ENCODE measurements at regions not wholly inside any gene's neighbourhood (a gene's known extent, or its start where the extent isn't known, plus 50 kb on each side); places are given as distances from the start of the nearest gene placed in this dataset.

DNA sequence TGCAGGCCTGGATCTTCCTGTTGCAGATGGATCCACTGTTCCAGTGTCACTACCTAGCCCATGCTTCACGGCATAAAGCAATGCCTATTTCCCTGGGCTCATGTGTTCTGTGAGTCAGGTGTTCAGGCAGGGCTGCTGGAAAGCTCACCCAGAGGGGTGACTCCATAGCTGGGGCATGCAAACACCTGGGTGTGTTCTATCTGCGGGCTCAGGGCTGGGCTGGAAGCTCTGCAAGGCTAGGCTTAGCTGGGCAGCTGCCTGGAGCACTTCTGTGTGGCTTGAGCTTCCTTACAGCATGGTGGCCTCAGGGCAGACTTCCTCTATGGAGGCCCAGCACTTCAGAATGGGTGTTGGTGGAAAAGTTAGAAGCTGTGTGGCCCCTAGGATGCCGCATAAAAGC is 139.9 kb downstream of the GADD45G start:
- Mint-ChIP-seq H3K27me3 (peaks cover 5% of the 10 kb centered on the region), H3K9me3 (peaks cover 14% of the 10 kb centered on the region), H3K4me3 (peak overlapping the region; percentile 54), H3K36me3 (peaks cover 8% of the 10 kb centered on the region), H3K4me1 (peaks cover 90% of the 10 kb centered on the region), H3K27ac (peak overlapping the region; percentile 88)
- CTCF ChIA-PET, result interaction anchor here (1.1 to 2.5 kb wide), 2 partner anchors 76 to 141 kb away, joined by 3 to 17 read pairs; partner anchors contain the start of gene GADD45G
- peak; percentile 20 for DNase-seq

DNA sequence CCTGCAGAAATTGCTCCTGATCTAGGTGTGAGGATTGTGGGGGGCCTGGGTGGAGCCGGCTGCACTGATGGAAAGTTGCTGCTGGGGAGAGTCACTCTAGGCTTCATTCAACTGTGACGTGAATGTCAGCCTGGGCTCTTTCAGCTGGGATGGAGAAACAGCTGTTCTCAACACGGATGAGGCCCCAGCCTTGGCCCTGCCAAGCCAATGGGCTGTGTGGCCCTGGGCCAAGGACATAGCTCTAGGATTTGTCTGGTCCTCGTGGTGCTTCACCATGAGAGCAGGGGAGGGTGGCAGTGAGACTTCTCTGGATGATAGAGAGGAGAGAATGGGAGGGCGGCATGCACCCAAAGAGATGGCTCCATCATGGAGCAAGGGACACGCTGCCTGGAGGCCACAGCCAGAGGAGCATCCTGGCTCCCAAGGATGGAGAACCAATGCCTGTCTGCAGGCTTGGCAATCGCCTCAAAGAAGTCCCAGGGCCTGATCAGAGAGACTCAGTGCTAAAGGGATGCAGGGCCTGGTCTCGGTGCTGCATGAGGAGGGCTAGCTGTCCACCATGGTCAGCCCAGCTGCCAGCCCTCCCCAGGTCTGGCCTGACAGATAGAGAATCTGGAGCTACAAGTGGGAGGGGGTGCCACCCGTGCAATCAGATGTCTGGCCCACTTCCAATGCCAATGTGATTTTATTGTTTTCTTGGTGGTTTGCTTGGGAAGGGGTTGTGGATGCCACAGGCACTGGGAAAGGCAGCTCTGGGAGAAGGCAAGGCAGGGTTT is 141.0 kb downstream of the GADD45G start:
- Mint-ChIP-seq H3K4me3 (no peak overlapping the region), H3K27ac (peak overlapping the region; percentile 19), H3K9me3 (peaks cover 14% of the 10 kb centered on the region), H3K4me1 (peaks cover 80% of the 10 kb centered on the region), H3K27me3 (peaks cover 13% of the 10 kb centered on the region), H3K36me3 (peaks cover 8% of the 10 kb centered on the region)
- CTCF ChIA-PET, result no interaction called here
- DNase-seq, result no peak

DNA sequence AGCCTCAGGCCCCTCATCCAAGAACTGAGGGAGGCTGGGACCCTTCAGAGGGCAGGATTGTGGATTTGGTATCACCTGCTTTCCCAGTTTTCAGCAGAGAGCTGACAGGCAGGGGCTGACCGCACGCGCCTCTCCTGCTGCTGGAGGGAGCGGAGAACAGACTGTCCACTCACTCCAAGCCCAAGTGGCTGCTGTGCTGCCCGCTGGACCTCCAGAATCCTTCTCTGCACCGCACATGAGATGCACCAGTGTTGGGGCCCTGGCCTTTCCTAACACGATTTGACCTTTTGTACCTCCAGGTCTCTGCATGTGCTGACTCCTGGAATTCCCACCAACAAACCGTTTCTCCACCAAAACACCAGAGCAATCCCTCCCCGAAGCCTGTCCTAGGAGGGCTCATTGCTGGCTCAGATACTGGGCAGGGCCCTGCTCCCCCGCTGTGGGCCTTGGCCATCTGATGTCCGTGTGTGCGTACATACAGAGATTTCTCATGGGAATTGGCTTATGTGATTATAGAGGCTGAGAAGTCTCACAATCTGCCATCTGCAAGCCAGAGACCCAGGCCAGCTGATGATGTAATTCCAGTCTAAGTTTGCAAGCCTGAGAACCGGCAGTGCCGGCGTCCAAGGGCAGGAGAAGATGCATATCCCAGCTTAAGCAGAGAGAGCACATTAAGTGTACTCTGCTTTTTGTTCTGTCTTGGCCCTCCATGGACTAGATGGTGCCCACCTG is 141.7 kb downstream of the GADD45G start:
- Mint-ChIP-seq H3K36me3 (peaks cover 8% of the 10 kb centered on the region), H3K9me3 (peaks cover 14% of the 10 kb centered on the region), H3K27me3 (peaks cover 15% of the 10 kb centered on the region), H3K4me1 (peaks cover 72% of the 10 kb centered on the region), H3K4me3 (no peak overlapping the region), H3K27ac (no peak overlapping the region)
- CTCF ChIA-PET, result no interaction called here
- DNase-seq, result no peak

DNA sequence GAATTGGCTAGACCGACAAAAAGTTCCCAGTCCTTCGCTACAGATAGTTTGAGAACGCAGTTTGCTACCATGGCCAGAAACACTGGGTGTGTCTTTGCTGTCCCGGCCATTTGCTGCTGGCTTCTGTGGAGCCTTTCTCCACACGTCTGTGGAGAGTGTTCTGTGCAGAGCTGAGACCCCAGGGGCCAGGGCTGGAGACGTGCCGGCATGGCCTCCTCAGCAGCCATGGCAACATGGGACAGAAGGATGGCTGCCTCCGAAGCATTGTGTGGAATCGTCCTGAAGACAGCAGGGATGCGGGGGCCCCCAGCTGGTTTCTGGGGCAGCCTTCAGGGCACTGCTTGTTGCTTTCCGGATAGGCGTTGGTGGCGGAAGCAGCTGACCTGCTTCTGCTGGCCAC is 142.8 kb downstream of the GADD45G start:
- CTCF ChIA-PET, result no interaction called here
- Mint-ChIP-seq H3K9me3 (peaks cover 14% of the 10 kb centered on the region), H3K27ac (no peak overlapping the region), H3K4me3 (no peak overlapping the region), H3K36me3 (peaks cover 8% of the 10 kb centered on the region), H3K4me1 (peaks cover 63% of the 10 kb centered on the region), H3K27me3 (peaks cover 15% of the 10 kb centered on the region)
- peak; percentile 8 for DNase-seq

DNA sequence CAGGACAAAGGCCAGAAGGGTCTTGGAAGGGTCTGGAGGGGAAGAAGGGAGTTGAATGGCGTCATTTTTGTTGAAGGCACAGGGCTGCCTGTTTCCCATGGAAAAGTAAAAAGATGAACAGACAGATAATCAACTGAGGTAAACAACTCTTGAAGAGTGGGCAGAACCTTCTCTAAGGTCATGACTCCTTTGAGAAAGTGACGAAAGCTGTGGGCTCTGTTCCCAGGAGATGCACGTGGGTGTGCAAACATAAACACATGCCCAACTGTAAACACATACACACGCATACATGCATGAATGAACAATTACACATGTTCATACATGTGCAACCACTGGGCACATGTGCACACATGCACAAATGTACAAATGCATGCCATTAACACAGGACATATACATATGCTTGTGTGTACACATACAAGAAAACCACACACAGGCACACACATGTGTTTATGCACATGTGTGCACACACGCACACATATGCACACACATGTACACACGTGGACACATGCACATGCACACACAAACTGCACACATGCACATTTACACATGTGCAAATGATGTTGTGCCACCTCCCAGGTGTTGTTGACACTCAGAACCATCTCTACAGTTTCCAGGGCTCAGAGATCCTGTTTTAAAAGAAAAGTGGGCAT is 143.3 kb downstream of the GADD45G start:
- H3K4me1 Mint-ChIP-seq, result peaks cover 58% of the 10 kb centered on the region
- H3K36me3 Mint-ChIP-seq, result peaks cover 8% of the 10 kb centered on the region
- CTCF ChIA-PET, result interaction anchor here (0.6 kb wide), 1 partner anchor 185 kb away, joined by 3 read pairs; no protein-coding TSS in a partner anchor
- peaks cover 14% of the 10 kb centered on the region for H3K9me3 Mint-ChIP-seq
- peaks cover 15% of the 10 kb centered on the region for H3K27me3 Mint-ChIP-seq
- peak; percentile 3 for DNase-seq
- peak overlapping the region; percentile 11 for H3K27ac Mint-ChIP-seq
- H3K4me3 Mint-ChIP-seq, result no peak overlapping the region

DNA sequence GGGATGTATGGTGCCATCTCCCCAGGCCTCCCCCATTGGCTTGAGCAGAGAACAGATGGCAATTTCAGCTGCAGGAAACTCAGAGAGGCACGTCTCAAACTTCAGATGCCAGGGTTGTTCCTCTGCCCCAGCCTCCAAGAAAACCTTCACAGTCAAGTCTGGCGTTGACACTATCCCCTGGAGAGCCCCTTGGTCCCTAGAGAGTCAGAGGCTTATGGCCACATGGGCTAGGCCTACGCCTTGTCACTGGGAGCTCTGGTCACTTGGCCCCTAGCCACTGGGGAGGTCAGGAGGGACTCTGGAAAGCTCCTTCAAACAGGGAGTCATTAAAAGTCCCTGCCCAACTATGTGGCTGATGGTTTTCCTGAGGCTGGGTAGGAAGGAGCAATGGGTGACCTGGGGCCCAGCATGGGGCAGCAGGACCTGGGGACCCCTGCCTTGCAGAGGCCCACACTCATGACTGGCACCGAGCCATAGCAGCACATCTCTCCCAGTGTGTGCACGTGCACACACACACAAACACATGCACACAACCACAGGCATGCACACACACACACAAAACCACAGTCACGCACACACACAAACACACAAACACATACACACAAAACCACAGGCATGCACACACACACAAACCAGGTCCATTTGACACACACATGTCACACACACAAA is 144.2 kb downstream of the GADD45G start:
- peaks cover 50% of the 10 kb centered on the region for H3K4me1 Mint-ChIP-seq
- CTCF ChIA-PET, result interaction anchor here (0.6 to 3.1 kb wide), 2 partner anchors 145 to 185 kb away, joined by 3 to 11 read pairs; partner anchors contain the start of gene GADD45G
- no peak overlapping the region for H3K27ac Mint-ChIP-seq

DNA sequence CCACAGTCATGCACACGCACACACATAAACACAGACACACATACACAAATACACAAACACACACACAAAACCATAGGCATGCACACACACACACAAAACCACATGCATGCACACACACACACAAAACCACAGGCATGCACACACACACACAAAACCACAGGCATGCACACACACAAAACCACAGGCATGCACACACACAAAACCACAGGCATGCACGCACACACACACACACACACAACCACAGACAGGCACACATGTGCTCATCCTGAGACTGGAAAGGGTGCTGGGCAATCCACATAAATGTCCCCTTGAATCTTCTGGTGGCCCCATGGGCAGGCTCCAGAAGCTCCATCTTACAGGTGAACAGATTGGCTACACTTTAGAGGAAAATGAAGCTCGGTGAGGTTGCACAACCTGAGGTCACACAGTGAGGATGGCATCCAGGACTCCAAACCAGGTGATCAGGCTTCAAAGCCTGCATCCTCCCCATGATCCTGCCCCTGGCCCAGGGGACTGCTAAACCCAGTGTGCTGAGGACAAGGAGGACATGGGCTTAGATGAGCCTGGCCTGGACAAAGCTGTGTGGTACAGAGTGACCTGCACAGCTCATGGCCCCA is 144.8 kb downstream of the GADD45G start:
- H3K36me3 Mint-ChIP-seq, result peaks cover 8% of the 10 kb centered on the region

More for the DNA sequence above, 144.2 kb downstream of the GADD45G start:
- peak; percentile 16 for DNase-seq
- peaks cover 14% of the 10 kb centered on the region for H3K9me3 Mint-ChIP-seq
- H3K4me3 Mint-ChIP-seq, result no peak overlapping the region
- H3K27me3 Mint-ChIP-seq, result peaks cover 21% of the 10 kb centered on the region
- peaks cover 8% of the 10 kb centered on the region for H3K36me3 Mint-ChIP-seq

DNA sequence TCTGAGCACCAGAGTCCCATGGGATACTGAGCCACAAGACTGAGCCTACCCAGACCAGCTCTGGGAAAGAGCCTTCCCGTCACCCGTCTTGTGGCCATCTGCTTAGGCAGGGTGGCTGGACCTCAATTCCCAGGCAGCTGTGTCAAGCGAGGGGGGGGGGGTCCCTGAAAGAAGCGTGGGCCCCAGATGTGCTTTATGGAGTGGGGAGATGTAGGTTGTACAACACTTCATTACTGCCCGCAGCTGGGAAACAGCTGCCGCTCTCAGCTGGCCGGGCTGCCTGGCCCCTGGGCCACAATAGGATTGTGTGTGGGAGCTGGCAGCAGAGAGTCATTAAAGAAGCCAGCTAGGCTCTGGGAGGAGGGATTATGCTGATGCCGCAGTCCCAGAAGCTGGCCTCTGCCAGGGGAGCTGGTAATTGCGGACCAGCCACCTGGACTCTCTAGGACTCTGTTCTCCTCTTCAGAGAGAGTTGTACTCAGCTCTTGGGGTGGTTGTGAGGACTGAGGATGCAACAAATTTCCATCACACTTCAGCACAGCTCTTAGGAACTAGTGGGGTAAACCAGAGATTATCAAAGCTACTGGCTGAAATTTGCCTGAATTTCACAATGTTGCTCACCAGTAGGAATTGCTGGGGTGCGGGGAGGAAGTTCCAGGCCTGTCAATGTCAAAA is 145.4 kb downstream of the GADD45G start:
- peaks cover 25% of the 10 kb centered on the region for H3K27me3 Mint-ChIP-seq
- H3K4me3 Mint-ChIP-seq, result no peak overlapping the region
- DNase-seq, result no peak
- CTCF ChIA-PET, result interaction anchor here (3.1 kb wide), 1 partner anchor 146 kb away, joined by 11 read pairs; the partner anchor contains the start of gene GADD45G
- peaks cover 39% of the 10 kb centered on the region for H3K4me1 Mint-ChIP-seq
- H3K36me3 Mint-ChIP-seq, result peaks cover 7% of the 10 kb centered on the region
- H3K9me3 Mint-ChIP-seq, result peaks cover 11% of the 10 kb centered on the region
- no peak overlapping the region for H3K27ac Mint-ChIP-seq

More for the DNA sequence above, 144.8 kb downstream of the GADD45G start:
- peak; percentile 19 for DNase-seq
- H3K4me3 Mint-ChIP-seq, result no peak overlapping the region
- CTCF ChIA-PET, result interaction anchor here (3.1 kb wide), 1 partner anchor 145 kb away, joined by 11 read pairs; the partner anchor contains the start of gene GADD45G
- H3K27ac Mint-ChIP-seq, result no peak overlapping the region
- peaks cover 25% of the 10 kb centered on the region for H3K27me3 Mint-ChIP-seq
- H3K9me3 Mint-ChIP-seq, result peaks cover 12% of the 10 kb centered on the region
- peaks cover 43% of the 10 kb centered on the region for H3K4me1 Mint-ChIP-seq

DNA sequence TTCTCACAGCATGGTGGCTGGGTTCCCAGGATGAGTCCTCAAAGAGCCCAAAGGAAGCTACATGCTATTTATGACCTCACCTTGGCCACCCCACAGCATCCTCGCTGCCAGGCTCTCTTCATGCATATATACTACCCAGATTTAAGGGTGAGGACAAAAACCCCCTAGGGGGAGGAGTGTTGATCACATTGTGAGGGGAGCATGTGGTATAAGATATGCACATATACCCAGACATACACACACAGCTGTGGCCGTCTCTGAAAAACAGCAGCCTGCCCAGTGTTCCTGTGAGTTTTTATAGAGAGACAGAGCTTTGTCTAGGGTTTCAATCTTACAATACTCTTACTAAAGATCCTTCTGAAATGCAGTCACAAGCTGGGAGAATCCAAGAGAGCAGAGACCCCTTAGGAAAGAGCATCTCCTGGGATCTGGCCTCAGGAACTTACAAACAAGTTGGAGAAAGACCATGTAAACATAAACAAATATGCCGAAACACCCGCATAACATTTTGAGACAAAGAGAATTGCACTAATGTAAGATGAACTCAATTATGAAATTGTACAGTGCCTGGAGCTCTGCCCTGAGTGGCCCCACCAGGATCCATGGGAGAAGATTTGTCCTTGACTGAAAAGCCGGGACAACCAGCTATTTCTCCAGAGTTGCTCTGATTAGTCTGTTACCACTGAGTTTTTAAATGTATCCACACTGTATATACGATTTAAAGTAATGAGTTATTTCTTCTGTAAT is 146.4 kb downstream of the GADD45G start:
- Mint-ChIP-seq H3K4me1 (peaks cover 30% of the 10 kb centered on the region), H3K27ac (no peak overlapping the region), H3K27me3 (peaks cover 29% of the 10 kb centered on the region), H3K4me3 (no peak overlapping the region), H3K9me3 (peaks cover 8% of the 10 kb centered on the region), H3K36me3 (peaks cover 4% of the 10 kb centered on the region)
- CTCF ChIA-PET, result interaction anchor here (1.0 to 3.1 kb wide), 2 partner anchors 147 to 351 kb away, joined by 4 to 11 read pairs; partner anchors contain the start of gene GADD45G
- DNase-seq, result no peak

DNA sequence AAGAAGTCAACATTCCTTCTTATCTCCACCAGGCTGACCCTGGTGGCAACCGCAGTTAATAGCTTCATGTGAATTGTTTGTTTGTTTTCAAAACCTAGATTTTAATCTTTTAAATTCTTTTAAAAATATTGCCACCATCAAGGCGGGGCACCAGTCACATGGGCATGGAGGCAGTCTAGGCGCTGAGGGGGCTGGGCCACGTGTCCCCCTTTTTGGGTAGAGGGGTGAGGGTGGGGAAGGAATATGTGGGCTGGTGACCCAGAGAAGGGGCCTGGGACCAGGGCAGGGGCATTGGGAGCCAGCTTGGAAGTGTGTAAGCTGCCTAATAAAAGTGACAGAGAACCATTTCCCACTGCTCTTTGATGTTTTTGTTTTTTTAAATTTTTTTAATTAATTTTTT is 147.3 kb downstream of the GADD45G start:
- H3K4me3 Mint-ChIP-seq, result no peak overlapping the region
- peaks cover 8% of the 10 kb centered on the region for H3K9me3 Mint-ChIP-seq
- peaks cover 23% of the 10 kb centered on the region for H3K4me1 Mint-ChIP-seq
- CTCF ChIA-PET, result interaction anchor here (1.0 kb wide), 1 partner anchor 350 kb away, joined by 4 read pairs; no protein-coding TSS in a partner anchor
- DNase-seq, result no peak
- peaks cover 4% of the 10 kb centered on the region for H3K36me3 Mint-ChIP-seq
- no peak overlapping the region for H3K27ac Mint-ChIP-seq
- peaks cover 33% of the 10 kb centered on the region for H3K27me3 Mint-ChIP-seq

DNA sequence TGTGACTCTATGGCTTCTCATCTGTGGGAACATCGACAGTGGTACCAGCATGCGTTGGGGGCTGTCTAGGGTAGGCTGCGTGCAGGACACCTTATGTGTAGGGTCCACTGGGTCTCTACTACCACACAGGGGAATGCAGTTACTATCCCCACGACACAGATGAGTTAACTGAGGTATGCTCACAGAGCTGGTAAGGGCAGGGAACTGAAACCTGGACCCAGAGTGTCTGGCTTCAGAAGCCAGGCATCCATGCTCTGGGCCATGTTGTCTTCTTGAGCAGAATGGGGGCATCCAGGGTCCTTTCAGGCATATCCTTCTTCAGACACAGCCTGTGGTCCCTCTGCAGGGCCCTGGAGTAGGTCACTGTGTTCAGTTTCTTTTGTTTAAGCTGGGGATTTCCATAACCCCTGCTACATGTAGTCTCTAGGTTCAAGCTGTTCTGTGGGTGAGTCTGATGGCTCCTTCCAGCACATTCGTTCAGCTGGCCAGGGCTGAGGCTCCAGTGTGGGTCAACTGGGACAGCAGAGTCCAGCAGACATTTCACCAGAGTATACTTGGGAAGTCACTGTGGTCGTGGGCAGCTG is 148.8 kb downstream of the GADD45G start:
- CTCF ChIA-PET, result interaction anchor here (0.7 kb wide), 1 partner anchor 346 kb away, joined by 3 read pairs; no protein-coding TSS in a partner anchor
- Mint-ChIP-seq H3K4me3 (no peak overlapping the region), H3K9me3 (peaks cover 6% of the 10 kb centered on the region), H3K4me1 (peaks cover 11% of the 10 kb centered on the region), H3K36me3 (peaks cover 4% of the 10 kb centered on the region), H3K27ac (no peak overlapping the region), H3K27me3 (peaks cover 42% of the 10 kb centered on the region)
- no peak for DNase-seq

DNA sequence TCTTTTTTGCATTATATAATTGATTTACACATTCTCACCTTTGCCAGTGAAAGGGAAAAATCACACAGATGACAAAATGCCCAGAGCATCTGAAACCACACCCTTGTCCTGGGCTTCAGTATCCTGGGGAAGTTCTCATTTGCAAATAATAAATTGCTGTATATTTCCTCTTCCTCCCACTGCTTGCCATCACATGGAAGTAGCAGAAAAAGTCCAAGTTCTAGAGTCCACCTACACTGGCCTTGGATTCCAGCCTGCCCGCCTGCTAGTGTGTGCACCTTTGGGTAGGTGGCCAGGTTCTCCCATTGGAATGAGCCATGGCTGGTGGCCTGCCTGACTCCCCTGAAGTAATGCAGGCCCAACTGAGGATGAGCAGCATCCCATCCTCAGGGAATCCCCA is 149.4 kb downstream of the GADD45G start:
- peaks cover 4% of the 10 kb centered on the region for H3K9me3 Mint-ChIP-seq
- no peak overlapping the region for H3K4me3 Mint-ChIP-seq
- no peak overlapping the region for H3K27ac Mint-ChIP-seq
- H3K36me3 Mint-ChIP-seq, result peaks cover 4% of the 10 kb centered on the region
- H3K4me1 Mint-ChIP-seq, result peaks cover 5% of the 10 kb centered on the region
- DNase-seq, result no peak
- peaks cover 42% of the 10 kb centered on the region for H3K27me3 Mint-ChIP-seq
- CTCF ChIA-PET, result interaction anchor here (0.7 kb wide), 1 partner anchor 346 kb away, joined by 3 read pairs; no protein-coding TSS in a partner anchor

All from activated naive CD4-positive, alpha-beta T cell treated with anti-CD3 and anti-CD28 coated beads, Interleukin-2, amount 10 ng/mL, durations not matched to agents 7 days and 5 days (primary cell).